WERI-Rb-1 (cell line): ENCODE measurements at regions not wholly inside any gene's neighbourhood (a gene's known extent, or its start where the extent isn't known, plus 50 kb on each side); places are given as distances from the start of the nearest gene placed in this dataset.
"Not testable (repeated sequence)": the region's sequence is repeated elsewhere in the genome, so short reads cannot be mapped to it uniquely, and the experiment has no call there.

Experiments
- DNase-seq: peaks from one replicate; pipeline ENCODE4 v3.0.0-alpha.2; 2020
- H3K27ac ChIP-seq: fragments of 250-450 bp; sonication (Bioruptor Pico); 2 replicates; pipeline ENCODE4 v1.5.1; 2020; ENCODE audit warnings: mild to moderate bottlenecking, moderate library complexity
- H3K27me3 ChIP-seq: fragments of 250-450 bp; sonication (Bioruptor Pico); 2 replicates; pipeline ENCODE4 v1.5.1; 2021; ENCODE audit warnings: mild to moderate bottlenecking, low read depth, moderate library complexity; ENCODE audit not compliant: insufficient read depth, severe bottlenecking
- H3K36me3 ChIP-seq: fragments of 250-450 bp; sonication (Bioruptor Pico); 2 replicates; pipeline ENCODE4 v1.5.1; 2020; ENCODE audit warnings: mild to moderate bottlenecking, moderate library complexity
- H3K4me3 ChIP-seq: 2 replicates; pipeline ENCODE4 v1.5.1; 2011; ENCODE audit warnings: low read depth, mild to moderate bottlenecking, control low read depth, low read length
- H3K9me3 ChIP-seq: fragments of 250-450 bp; sonication (Bioruptor Pico); 2 replicates; pipeline ENCODE4 v1.5.1; 2021; ENCODE audit warnings: mild to moderate bottlenecking, moderate library complexity; ENCODE audit not compliant: severe bottlenecking
- CTCF ChIP-seq: IDR thresholded peaks from 2 replicates; pipeline ENCODE4 v1.5.1; 2011; ENCODE audit warnings: low read depth, mild to moderate bottlenecking, control low read depth, inconsistent platforms, low read length

GRCh38 chr11:49851511-49851910 lies 100.7 kb upstream of the OR4C13 start:
- no peak for TF ChIP-seq CTCF
- no peak overlapping the region for H3K4me3 ChIP-seq
- no peak for DNase-seq

GRCh38 chr11:49851971-49852389 lies 100.2 kb upstream of the OR4C13 start:
- no peaks in the 10 kb centered on the region for H3K36me3 ChIP-seq
- no peaks in the 10 kb centered on the region for H3K9me3 ChIP-seq
- no peak for DNase-seq
- no peak overlapping the region for H3K27ac ChIP-seq
- no peak overlapping the region for H3K4me3 ChIP-seq
- peaks cover 3% of the 10 kb centered on the region for H3K27me3 ChIP-seq
- no peak for TF ChIP-seq CTCF

More at GRCh38 chr11:49851511-49851910, 100.7 kb upstream of the OR4C13 start:
- H3K27me3 ChIP-seq, result peaks cover 3% of the 10 kb centered on the region
- no peak overlapping the region for H3K27ac ChIP-seq
- H3K36me3 ChIP-seq, result no peaks in the 10 kb centered on the region
- H3K9me3 ChIP-seq, result no peaks in the 10 kb centered on the region

GRCh38 chr11:49888875-49889274 lies 63.3 kb upstream of the OR4C13 start:
- not testable (repeated sequence) for H3K36me3 ChIP-seq, H3K27me3 ChIP-seq, H3K27ac ChIP-seq, DNase-seq, H3K9me3 ChIP-seq, H3K4me3 ChIP-seq

- H3K36me3 ChIP-seq, DNase-seq, H3K9me3 ChIP-seq, H3K4me3 ChIP-seq, H3K27ac ChIP-seq: not testable (repeated sequence)
- peaks cover 13% of the 10 kb centered on the region for H3K27me3 ChIP-seq
Measured at GRCh38 chr11:49891910-49892671, 60.1 kb upstream of the OR4C13 start.

GRCh38 chr11:49893442-49893841 lies 58.7 kb upstream of the OR4C13 start:
- not testable (repeated sequence) for H3K9me3 ChIP-seq

More at GRCh38 chr11:49893442-49893841, 58.7 kb upstream of the OR4C13 start:
- DNase-seq, H3K36me3 ChIP-seq, H3K4me3 ChIP-seq, H3K27ac ChIP-seq: not testable (repeated sequence)
- H3K27me3 ChIP-seq, result peaks cover 18% of the 10 kb centered on the region
